ENCODE measurements at regions not wholly inside any gene's neighbourhood (a gene's known extent, or its start where the extent isn't known, plus 50 kb on each side); places are given as distances from the start of the nearest gene placed in this dataset.

- Histone ChIP-seq H3K36me3 (ENCODE audit: insufficient read depth, insufficient read length, low read length) (no peaks in the 10 kb centered on the region), H3K27me3 (ENCODE audit: insufficient read depth, insufficient read length) (no peaks in the 10 kb centered on the region), H3K4me3 (ENCODE audit: insufficient read length, low read depth) (no peak overlapping the region), H3K9ac (ENCODE audit: insufficient read length, low read depth) (no peak overlapping the region), H3K4me1 (ENCODE audit: insufficient read depth, insufficient read length) (no peaks in the 10 kb centered on the region), H3K9me3 (ENCODE audit: insufficient read depth, low read length) (no peaks in the 10 kb centered on the region)
- TF ChIP-seq SUZ12 (IDR thresholded peaks at IDR 0.05; ENCODE audit: extremely low read depth, insufficient read depth, insufficient read length) (no peak), ZNF274 (IDR thresholded peaks at IDR 0.05; ENCODE audit: low read depth, low read length) (no peak), YY1 (IDR thresholded peaks at IDR 0.05; ENCODE audit: insufficient read depth, insufficient read length) (no peak)
- no peak for DNase-seq (ENCODE audit: low read depth, low spot score)
Measured at GRCh38 chr13:37485756-37486155, 112.8 kb downstream of the POSTN start.

DNA sequence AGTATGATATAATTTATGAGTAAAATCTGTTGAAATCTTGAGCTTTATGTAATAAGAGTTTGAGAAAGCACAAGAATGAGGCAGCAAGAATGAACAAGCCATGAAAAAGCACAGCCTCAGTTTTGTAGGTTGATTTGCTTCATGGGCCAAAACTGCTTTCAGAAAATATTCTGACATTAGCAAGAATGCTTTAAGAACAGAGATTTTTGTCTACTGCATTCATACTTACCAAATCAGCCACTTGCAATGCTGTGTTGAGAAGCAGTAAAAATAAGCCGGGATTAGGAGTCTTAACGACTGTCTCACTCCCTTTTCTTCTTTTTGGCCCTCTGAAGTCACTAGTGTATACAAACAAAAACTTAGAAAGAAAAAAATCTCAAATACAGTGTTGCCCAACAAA is 114.5 kb downstream of the POSTN start:
- no peak for DNase-seq (ENCODE audit: low read depth, low spot score)
- H3K9ac ChIP-seq (ENCODE audit: insufficient read length, low read depth), result no peak overlapping the region
- H3K4me1 ChIP-seq (ENCODE audit: insufficient read depth, insufficient read length), result no peaks in the 10 kb centered on the region
- H3K36me3 ChIP-seq (ENCODE audit: insufficient read depth, insufficient read length, low read length), result no peaks in the 10 kb centered on the region
- H3K9me3 ChIP-seq (ENCODE audit: insufficient read depth, low read length), result no peaks in the 10 kb centered on the region
- no peak overlapping the region for H3K4me3 ChIP-seq (ENCODE audit: insufficient read length, low read depth)
- TF ChIP-seq YY1 (IDR thresholded peaks at IDR 0.05; ENCODE audit: insufficient read depth, insufficient read length), result no peak
- TF ChIP-seq SUZ12 (IDR thresholded peaks at IDR 0.05; ENCODE audit: extremely low read depth, insufficient read depth, insufficient read length), result no peak
- TF ChIP-seq ZNF274 (IDR thresholded peaks at IDR 0.05; ENCODE audit: low read depth, low read length), result no peak
- no peaks in the 10 kb centered on the region for H3K27me3 ChIP-seq (ENCODE audit: insufficient read depth, insufficient read length)

DNA sequence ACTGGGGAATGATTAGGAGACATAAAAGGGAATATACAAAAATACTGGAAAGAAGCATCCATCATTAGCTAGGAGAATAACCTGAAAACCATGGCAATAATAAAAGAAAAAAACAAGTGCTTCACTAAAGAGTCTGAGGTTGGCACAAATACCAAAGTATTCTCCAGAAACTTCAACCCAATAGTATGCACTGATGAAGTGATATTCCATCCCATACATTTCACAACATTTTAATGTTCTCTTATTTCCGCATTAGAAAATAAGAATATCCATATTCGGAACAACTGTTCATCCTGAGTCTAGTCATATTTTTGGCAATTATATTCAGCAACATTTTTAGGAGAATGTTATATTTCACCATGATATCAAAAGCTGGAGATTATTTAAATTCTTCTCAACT is 116.2 kb downstream of the POSTN start:
- Histone ChIP-seq H3K9ac (ENCODE audit: insufficient read length, low read depth) (no peak overlapping the region), H3K4me1 (ENCODE audit: insufficient read depth, insufficient read length) (no peaks in the 10 kb centered on the region), H3K36me3 (ENCODE audit: insufficient read depth, insufficient read length, low read length) (no peaks in the 10 kb centered on the region), H3K27me3 (ENCODE audit: insufficient read depth, insufficient read length) (no peaks in the 10 kb centered on the region), H3K9me3 (ENCODE audit: insufficient read depth, low read length) (no peaks in the 10 kb centered on the region), H3K4me3 (ENCODE audit: insufficient read length, low read depth) (no peak overlapping the region)
- DNase-seq (ENCODE audit: low read depth, low spot score), result no peak
- no peak for TF ChIP-seq SUZ12 (IDR thresholded peaks at IDR 0.05; ENCODE audit: extremely low read depth, insufficient read depth, insufficient read length)

DNA sequence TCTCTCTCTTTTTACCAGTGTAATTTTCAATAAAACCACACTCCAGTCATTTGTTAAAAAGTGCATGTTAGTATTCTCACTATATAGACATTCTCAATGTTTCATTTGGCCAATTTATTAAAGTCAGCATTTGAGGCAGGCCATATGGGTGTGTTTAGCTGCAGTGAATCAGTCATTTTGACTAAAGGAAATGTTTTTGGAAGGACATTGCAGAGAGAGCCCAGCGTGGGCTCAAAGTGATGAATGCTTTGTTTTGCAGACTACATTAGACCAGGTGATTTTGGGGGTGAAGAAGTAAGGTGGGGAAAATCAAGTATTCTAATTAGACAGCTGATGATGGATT is 116.7 kb downstream of the POSTN start:
- no peak for TF ChIP-seq YY1 (IDR thresholded peaks at IDR 0.05; ENCODE audit: insufficient read depth, insufficient read length)
- Histone ChIP-seq H3K4me1 (ENCODE audit: insufficient read depth, insufficient read length) (no peaks in the 10 kb centered on the region), H3K9me3 (ENCODE audit: insufficient read depth, low read length) (no peaks in the 10 kb centered on the region), H3K9ac (ENCODE audit: insufficient read length, low read depth) (no peak overlapping the region), H3K27me3 (ENCODE audit: insufficient read depth, insufficient read length) (no peaks in the 10 kb centered on the region), H3K36me3 (ENCODE audit: insufficient read depth, insufficient read length, low read length) (no peaks in the 10 kb centered on the region), H3K4me3 (ENCODE audit: insufficient read length, low read depth) (no peak overlapping the region)
- no peak for DNase-seq (ENCODE audit: low read depth, low spot score)

- Histone ChIP-seq H3K9me3 (ENCODE audit: insufficient read depth, low read length) (no peaks in the 10 kb centered on the region), H3K27me3 (ENCODE audit: insufficient read depth, insufficient read length) (no peaks in the 10 kb centered on the region), H3K4me1 (ENCODE audit: insufficient read depth, insufficient read length) (no peaks in the 10 kb centered on the region), H3K4me3 (ENCODE audit: insufficient read length, low read depth) (no peak overlapping the region), H3K36me3 (ENCODE audit: insufficient read depth, insufficient read length, low read length) (no peaks in the 10 kb centered on the region), H3K9ac (ENCODE audit: insufficient read length, low read depth) (no peak overlapping the region)
- DNase-seq (ENCODE audit: low read depth, low spot score), result no peak
- no peak for TF ChIP-seq YY1 (IDR thresholded peaks at IDR 0.05; ENCODE audit: insufficient read depth, insufficient read length)
- TF ChIP-seq SUZ12 (IDR thresholded peaks at IDR 0.05; ENCODE audit: extremely low read depth, insufficient read depth, insufficient read length), result no peak
- TF ChIP-seq ZNF274 (IDR thresholded peaks at IDR 0.05; ENCODE audit: low read depth, low read length), result no peak
Measured at GRCh38 chr13:37481011-37481884, 117.3 kb downstream of the POSTN start.

- no peaks in the 10 kb centered on the region for H3K9me3 ChIP-seq (ENCODE audit: insufficient read depth, low read length)
- TF ChIP-seq ZNF274 (IDR thresholded peaks at IDR 0.05; ENCODE audit: low read depth, low read length) (no peak), SUZ12 (IDR thresholded peaks at IDR 0.05; ENCODE audit: extremely low read depth, insufficient read depth, insufficient read length) (no peak), YY1 (IDR thresholded peaks at IDR 0.05; ENCODE audit: insufficient read depth, insufficient read length) (no peak)
- H3K36me3 ChIP-seq (ENCODE audit: insufficient read depth, insufficient read length, low read length), result no peaks in the 10 kb centered on the region
- H3K4me1 ChIP-seq (ENCODE audit: insufficient read depth, insufficient read length), result no peaks in the 10 kb centered on the region
- no peak for DNase-seq (ENCODE audit: low read depth, low spot score)
- no peak overlapping the region for H3K9ac ChIP-seq (ENCODE audit: insufficient read length, low read depth)
- no peaks in the 10 kb centered on the region for H3K27me3 ChIP-seq (ENCODE audit: insufficient read depth, insufficient read length)
- H3K4me3 ChIP-seq (ENCODE audit: insufficient read length, low read depth), result no peak overlapping the region
Measured at GRCh38 chr13:37479916-37480315, 118.7 kb downstream of the POSTN start.

- Histone ChIP-seq H3K4me1 (ENCODE audit: insufficient read depth, insufficient read length) (no peaks in the 10 kb centered on the region), H3K4me3 (ENCODE audit: insufficient read length, low read depth) (no peak overlapping the region), H3K27me3 (ENCODE audit: insufficient read depth, insufficient read length) (no peaks in the 10 kb centered on the region), H3K9me3 (ENCODE audit: insufficient read depth, low read length) (no peaks in the 10 kb centered on the region; the same call in 1 of the 2 replicates), H3K9ac (ENCODE audit: insufficient read length, low read depth) (no peak overlapping the region), H3K36me3 (ENCODE audit: insufficient read depth, insufficient read length, low read length) (no peaks in the 10 kb centered on the region)
- DNase-seq (ENCODE audit: low read depth, low spot score), result no peak
- TF ChIP-seq SUZ12 (IDR thresholded peaks at IDR 0.05; ENCODE audit: extremely low read depth, insufficient read depth, insufficient read length), result no peak
Measured at GRCh38 chr13:37476874-37477273, 121.7 kb downstream of the POSTN start.

Measured in NT2/D1 (cell line).